Chondrocyte (in vitro differentiated cells): ENCODE measurements at regions not wholly inside any gene's neighbourhood (a gene's known extent, or its start where the extent isn't known, plus 50 kb on each side); places are given as distances from the start of the nearest gene placed in this dataset.

Experiments
- DNase-seq: peaks from one replicate; pipeline ENCODE4 v3.0.0; 2021; ENCODE audit warnings: mixed read lengths, low spot score
- H3K27ac Mint-ChIP-seq: one replicate; pipeline ENCODE4 v1.8.0; 2021; ENCODE audit warnings: mild to moderate bottlenecking, moderate library complexity, mixed read lengths; ENCODE audit not compliant: unreplicated experiment
- H3K27me3 Mint-ChIP-seq: 2 replicates; pipeline ENCODE4 v1.8.0; 2021; ENCODE audit warnings: low read depth, mixed read lengths
- H3K36me3 Mint-ChIP-seq: 2 replicates; pipeline ENCODE4 v1.8.0; 2021; ENCODE audit warnings: low read depth, mixed read lengths
- H3K4me1 Mint-ChIP-seq: 2 replicates; pipeline ENCODE4 v1.8.0; 2021; ENCODE audit warnings: low read depth, mild to moderate bottlenecking, mixed read lengths
- H3K4me3 Mint-ChIP-seq: one replicate; pipeline ENCODE4 v1.8.0; 2021; ENCODE audit warnings: mild to moderate bottlenecking, moderate library complexity, mixed read lengths; ENCODE audit not compliant: unreplicated experiment
- H3K9me3 Mint-ChIP-seq: 2 replicates; pipeline ENCODE4 v1.8.0; 2021; ENCODE audit warnings: low read depth, mixed read lengths
- CTCF ChIP-seq: fragments of 200-600 bp; sonication (generic); IDR thresholded peaks from 2 replicates; pipeline ENCODE4 v1.5.0; 2021; ENCODE audit warnings: antibody characterized with exemption, mild to moderate bottlenecking, moderate library complexity

- H3K36me3 Mint-ChIP-seq = no peaks in the 10 kb centered on the region
- TF ChIP-seq CTCF = no peak
- DNase-seq = no peak
- no peaks in the 10 kb centered on the region for H3K9me3 Mint-ChIP-seq
- peaks cover 9% of the 10 kb centered on the region for H3K27me3 Mint-ChIP-seq
- no peak overlapping the region for H3K4me3 Mint-ChIP-seq
- H3K27ac Mint-ChIP-seq = no peak overlapping the region
- no peaks in the 10 kb centered on the region for H3K4me1 Mint-ChIP-seq
These were observed 92.9 kb upstream of the GRID2 start for GRCh38 chr4:92210906-92211305.

GRCh38 chr4:92215476-92215875 is 88.3 kb upstream of the GRID2 start:
- DNase-seq = no peak
- Mint-ChIP-seq H3K36me3 (peaks cover 1% of the 10 kb centered on the region), H3K4me3 (no peak overlapping the region), H3K27ac (no peak overlapping the region), H3K27me3 (peaks cover 9% of the 10 kb centered on the region), H3K9me3 (peaks cover 26% of the 10 kb centered on the region), H3K4me1 (no peaks in the 10 kb centered on the region)
- TF ChIP-seq CTCF = no peak

- DNase-seq = no peak
These were observed 72.3 kb upstream of the GRID2 start for GRCh38 chr4:92231511-92231910.

GRCh38 chr4:92232566-92232965 is 71.2 kb upstream of the GRID2 start:
- peaks cover 24% of the 10 kb centered on the region for H3K4me1 Mint-ChIP-seq
- H3K36me3 Mint-ChIP-seq = no peaks in the 10 kb centered on the region
- H3K9me3 Mint-ChIP-seq = no peaks in the 10 kb centered on the region
- no peak overlapping the region for H3K27ac Mint-ChIP-seq
- TF ChIP-seq CTCF = no peak
- DNase-seq = no peak
- peaks cover 2% of the 10 kb centered on the region for H3K27me3 Mint-ChIP-seq
- H3K4me3 Mint-ChIP-seq = no peak overlapping the region

More at GRCh38 chr4:92231511-92231910, 72.3 kb upstream of the GRID2 start:
- H3K27ac Mint-ChIP-seq = no peak overlapping the region
- no peak overlapping the region for H3K4me3 Mint-ChIP-seq
- H3K36me3 Mint-ChIP-seq = no peaks in the 10 kb centered on the region
- no peak for TF ChIP-seq CTCF
- H3K9me3 Mint-ChIP-seq = no peaks in the 10 kb centered on the region
- H3K4me1 Mint-ChIP-seq = peaks cover 24% of the 10 kb centered on the region
- peaks cover 2% of the 10 kb centered on the region for H3K27me3 Mint-ChIP-seq

- H3K27me3 Mint-ChIP-seq = peaks cover 6% of the 10 kb centered on the region
- peaks cover 24% of the 10 kb centered on the region for H3K4me1 Mint-ChIP-seq
- peaks cover 3% of the 10 kb centered on the region for H3K9me3 Mint-ChIP-seq
- no peak overlapping the region for H3K4me3 Mint-ChIP-seq
- H3K36me3 Mint-ChIP-seq = peaks cover 2% of the 10 kb centered on the region
- peak; percentile 11 for TF ChIP-seq CTCF
- H3K27ac Mint-ChIP-seq = peak overlapping the region; percentile 82
- DNase-seq = no peak
These were observed 69.2 kb upstream of the GRID2 start for GRCh38 chr4:92234393-92235176.
